Fibroblast of skin of right biceps (primary cell): ENCODE measurements at regions not wholly inside any gene's neighbourhood (a gene's known extent, or its start where the extent isn't known, plus 50 kb on each side); places are given as distances from the start of the nearest gene placed in this dataset.

Source experiments
- DNase-seq: peaks from one replicate; pipeline ENCODE4 v3.0.0-alpha.2; 2013

DNA sequence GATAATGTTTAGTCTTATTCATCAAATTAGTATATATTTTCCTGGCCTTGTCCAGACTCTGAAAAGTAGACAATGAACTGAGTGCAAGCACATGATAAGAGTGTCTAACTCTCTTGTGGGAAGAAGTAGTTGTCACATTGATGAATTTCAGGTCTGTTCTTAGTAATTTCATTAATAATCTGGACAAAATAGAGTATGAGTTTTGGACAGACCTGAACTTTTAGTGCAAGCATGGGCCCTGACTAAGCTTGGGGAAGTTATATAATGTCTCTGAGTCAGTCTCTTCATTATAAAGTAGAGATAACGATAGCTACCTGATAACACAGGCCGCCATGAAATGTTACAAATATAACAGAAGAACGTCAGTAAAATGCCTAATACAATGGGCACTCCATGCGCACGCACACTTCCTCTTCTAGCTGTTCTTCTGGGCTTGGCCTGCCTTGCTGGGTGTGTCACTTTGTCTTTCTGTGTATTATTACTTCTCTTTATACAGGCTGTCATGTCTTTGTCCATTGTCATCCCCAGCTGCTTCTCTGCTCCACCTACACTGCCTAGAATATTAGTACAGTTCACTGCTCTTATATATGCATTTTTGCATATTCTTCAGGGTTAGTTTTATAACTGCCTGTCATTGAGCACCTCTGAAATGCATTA lies 129.1 kb upstream of the HTR2A start:
- no peak for DNase-seq

DNA sequence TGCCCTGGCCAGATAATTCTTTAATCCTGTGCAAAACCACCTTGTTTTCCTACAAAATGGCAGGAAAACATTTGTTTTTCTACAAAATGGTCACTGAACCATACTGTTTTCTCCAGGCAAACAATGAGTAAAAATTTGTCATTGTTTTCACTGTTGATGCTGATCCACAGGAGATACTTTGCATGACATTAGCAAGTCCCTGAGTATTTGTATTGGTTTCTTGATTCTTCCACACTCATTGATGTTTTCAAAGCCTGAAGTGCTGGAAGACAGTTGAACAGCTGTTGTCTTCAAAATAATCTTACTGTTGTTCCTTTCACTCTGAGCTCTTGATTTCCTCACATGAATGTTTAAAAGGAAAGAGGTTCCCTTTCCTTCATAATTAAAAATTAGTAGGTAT lies 123.1 kb upstream of the HTR2A start:
- no peak for DNase-seq

DNA sequence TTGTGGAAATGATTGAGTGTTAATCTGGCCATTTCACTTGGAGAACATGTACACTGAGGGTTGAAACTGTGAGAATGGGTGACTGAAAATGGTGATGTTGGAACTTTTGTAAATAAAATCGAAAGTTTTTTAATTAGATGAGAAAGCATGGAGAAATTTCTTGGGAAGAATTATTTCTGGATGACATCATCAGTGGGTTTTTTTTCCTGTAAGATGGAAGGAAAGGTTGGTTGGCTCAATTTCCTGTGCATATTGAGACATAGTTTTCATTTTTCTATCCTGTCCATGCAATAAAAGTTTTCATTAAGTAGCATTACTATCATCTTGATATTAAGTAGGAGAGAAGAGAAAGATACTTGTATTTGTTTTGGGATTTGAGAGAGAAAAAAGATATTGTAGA lies 120.6 kb upstream of the HTR2A start:
- peak; percentile 52 for DNase-seq

DNA sequence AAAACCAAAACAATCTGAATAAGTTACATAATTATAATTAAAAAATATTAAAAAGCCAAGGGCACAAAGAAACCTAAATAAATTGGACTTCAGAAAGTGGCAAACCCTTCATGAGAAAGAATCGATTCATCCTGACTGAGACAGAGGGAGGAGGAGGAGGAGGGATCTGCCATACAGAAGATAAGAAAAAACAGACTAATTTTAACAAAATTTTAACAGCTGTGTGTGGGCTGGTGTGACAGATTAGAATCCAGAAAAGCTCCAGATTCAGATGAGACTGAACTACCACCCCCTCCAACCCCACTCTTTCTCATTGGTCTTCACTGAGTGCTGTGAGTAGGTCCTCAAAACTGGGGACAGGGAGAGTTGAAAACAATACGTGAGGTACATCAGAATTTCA lies 111.5 kb upstream of the HTR2A start:
- no peak for DNase-seq

DNA sequence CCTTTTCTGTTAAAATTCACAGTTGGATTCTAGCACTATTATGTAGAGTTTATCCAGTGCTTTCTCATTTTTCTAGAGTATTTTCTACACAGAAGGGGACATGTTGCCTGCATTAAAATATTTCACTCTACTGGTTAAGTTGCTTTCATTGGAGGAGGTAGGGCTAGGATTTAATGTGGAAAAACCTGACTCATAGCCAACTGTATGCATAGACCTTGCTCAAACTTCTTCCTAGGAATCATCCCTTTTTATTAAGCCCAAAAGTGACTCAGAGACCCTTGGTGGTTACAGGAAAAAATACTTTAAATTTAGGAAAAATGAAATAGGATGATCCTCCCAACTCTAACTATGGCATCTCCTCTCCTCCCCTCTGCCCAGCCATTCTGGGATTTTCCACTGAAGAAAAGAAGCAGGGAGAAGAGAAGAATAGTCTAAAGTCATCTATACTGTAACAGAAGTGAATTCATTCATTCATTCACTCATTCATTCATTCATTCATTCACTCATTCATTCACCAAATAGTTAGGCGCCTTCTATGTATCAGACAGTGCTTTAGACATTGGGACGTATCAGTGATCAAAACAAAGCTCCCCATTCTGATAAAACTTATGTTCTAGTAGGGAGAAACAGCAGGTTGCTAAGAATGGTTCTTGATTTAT lies 109.0 kb upstream of the HTR2A start:
- DNase-seq = peak; percentile 86

DNA sequence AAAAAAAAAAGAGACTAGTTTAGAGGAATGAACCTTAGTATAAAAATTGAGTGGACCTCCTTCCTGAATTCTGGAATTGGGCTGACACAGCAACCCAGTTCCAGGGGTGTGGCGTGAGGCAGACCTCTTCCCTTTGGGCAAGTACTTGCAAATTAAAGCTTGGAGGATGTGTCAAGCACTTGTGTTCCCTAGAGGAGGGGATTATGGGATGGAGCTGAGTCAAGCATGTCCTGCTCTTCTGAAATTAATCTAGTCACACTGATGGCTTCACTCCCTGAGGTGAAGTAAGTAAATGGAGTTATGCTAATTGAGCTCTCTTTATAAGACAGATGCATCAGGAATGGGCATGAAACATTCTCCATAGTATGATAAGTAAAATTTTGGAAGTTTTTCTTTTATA lies 107.7 kb upstream of the HTR2A start:
- peak; percentile 14 for DNase-seq

DNA sequence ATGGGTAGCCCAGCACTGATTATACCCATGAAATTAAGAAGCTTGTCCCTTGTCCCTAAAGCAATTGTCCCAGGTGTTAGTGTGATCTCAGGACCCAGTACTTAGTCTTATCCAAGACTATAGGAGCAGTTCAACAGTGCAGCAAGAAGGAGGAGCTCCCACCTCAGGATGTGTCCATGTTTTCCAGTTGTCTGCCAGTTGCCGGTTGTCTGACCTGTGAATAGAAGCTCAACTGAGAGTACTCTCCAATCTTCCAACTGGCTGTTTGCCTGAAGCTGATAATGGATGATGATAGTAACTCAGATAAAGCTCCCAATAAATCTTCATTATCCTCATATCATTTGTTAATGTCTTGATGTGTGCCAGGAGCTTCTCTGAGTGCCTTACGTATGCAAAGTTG lies 107.2 kb upstream of the HTR2A start:
- peak; percentile 22 for DNase-seq

DNA sequence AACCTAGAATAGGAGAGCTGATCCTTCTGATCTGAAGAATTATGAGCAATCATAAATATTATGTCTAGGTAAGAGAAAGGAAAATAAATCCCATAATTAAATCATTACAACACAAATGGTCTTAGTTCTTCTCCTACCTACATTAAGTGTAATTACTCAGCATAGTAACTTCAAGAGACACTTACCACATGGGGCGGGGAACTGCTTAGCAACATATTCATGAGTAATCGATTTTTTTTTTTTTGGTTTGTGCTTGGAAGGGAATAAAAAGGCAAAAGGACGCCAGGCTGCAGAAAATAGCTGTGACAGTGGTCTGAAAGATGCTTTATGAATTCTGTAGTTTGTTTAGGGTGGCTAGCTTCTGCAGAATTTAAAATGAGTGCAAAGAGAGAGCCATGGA lies 103.3 kb upstream of the HTR2A start:
- DNase-seq = peak; percentile 51

DNA sequence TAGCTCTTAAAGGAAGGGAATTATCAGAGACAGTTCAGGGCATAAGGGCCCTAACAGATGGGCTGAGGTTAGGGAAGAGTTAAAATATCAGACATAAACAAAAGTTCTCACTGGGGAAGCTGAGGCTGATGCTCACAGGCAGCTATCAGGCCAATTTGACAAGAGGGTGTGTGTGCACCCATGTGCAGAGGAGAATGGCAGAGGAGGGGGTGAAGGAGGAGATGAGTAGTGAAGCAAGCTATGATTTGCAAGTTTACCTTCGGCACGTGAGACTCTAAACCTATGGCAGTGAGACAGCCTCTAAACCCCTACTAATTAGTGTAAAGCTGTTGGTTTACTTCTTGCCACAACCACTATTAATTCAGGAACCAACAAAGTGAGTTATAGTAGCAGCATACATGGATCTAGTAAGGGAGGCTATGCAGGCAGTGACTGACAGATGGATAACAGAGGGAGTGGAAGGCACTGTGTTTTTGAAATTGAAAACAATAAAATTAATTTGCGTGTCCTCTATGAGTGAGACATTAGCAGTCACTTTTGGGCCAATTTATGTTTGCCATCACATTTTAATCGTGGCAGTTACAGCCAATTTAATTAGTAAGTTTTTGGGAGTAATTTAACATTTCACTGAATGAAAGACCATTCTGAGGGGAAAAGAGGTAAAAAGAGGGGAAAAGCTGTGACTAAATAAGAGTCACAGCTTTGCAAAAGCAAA lies 99.6 kb upstream of the HTR2A start:
- no peak for DNase-seq

DNA sequence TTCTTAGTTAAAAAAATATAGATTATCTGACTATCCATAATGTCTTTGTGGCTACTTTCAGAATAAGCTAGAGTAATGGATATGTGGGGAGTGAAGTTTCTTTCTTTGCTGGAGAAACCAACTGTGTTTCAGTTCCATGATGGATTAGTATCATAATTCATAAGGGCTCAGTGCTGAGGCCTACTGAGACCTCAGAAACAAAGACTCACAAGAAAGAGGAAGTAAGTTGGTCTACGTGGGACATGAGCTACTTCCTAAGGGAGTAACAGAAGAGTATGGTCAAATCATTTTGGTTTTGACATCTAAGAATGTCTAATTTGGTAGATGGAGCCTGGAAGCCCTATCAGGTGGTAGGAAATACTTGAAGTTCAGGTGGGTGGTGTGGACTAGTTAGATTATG lies 99.0 kb upstream of the HTR2A start:
- DNase-seq = no peak

DNA sequence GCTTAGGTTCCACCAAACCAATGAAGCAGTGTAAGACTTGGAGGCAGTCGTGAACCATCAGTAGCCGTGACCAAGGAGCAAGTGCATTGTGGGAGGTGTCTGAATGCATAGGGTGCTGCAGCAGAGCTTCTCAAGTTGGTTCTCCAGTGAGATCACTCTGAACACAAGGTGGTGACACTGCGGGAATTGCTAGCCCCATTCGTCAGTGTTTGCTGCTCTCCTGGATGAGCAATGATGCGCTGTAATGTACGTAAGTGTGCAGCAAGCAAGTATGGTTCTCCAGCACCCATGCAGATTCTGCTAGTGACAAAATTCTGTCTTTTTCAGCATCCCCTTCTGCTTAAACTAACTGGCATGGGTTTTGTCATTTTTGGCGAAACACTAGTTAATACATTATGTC lies 97.6 kb upstream of the HTR2A start:
- DNase-seq = no peak

DNA sequence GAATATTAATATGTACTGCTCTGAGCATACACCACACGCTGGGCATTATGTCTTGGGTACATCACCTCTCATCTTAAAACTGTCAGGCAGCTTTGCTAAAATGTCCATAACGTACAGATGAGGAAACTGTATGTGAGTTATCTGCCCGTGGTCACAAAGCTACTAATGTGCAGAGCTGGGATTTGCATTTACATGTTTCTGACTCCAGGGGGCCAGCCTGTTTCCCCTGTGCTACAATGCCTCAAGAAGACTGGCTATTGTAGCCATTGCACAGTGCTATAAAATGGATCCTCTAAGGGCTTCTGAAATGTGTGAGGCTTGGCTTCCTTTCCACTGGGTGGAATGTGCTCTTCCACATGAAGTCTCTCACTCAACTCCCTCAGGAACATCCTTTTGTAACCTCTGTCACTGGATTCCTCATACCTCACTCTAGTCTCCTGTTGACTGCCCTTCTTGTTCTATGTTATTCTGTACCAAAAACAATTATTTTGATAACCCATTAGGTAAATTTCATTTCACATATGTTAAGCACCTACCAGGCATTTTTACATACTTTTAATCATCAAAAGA lies 95.6 kb upstream of the HTR2A start:
- peak; percentile 29 for DNase-seq

DNA sequence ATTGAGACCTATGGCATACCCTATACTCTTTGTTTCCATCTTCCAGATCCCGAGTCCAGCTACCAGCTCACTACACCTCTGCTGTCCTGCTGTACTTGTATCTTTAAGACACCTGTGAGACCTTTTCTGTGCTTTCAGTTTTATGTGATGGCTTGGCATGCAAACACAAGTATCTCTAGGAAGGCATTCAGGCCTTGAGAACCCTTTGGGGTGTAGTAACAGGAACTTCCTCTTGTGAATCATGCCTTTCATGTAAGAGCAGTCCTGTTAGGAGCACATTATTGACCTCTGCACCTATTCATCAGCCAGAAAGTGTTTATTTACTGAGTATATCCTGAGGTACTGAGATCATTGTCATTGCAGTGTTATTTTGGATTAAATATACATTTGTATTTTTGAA lies 87.0 kb upstream of the HTR2A start:
- DNase-seq = peak; percentile 11

DNA sequence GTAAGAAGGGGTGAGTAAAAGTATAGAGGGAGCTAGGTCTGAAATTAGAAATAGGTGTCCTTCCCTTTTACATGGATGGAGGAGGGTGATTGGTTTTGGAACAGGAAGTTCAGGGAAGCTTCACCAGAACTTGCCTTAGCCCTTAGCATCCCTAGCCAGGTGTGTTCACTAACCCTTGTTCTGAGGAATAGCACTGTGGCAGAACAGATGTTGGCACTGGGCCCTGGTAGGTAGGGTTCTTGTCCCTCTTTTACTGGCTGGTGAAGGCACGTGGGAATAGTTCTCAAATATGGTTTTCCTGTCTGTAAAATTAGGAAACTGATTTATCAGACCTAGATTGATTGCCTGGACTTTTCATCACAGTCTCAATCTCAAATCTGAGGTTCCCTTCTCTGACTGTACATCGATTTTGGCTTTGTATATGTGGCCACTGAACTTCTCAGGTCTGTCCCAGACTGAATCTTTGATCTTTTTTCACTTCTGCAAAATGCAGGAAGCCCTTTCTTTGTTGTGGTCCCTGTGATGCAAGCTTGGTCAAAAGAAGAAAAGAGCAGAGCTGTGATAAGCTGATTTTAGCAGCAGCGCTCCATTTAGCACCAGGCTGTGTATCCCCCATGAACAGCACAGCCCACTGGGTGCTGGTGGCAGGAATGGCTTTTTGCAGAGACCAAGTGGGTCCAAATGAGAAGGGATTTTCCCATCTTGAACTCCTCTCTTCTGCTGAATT lies 86.2 kb upstream of the HTR2A start:
- no peak for DNase-seq

DNA sequence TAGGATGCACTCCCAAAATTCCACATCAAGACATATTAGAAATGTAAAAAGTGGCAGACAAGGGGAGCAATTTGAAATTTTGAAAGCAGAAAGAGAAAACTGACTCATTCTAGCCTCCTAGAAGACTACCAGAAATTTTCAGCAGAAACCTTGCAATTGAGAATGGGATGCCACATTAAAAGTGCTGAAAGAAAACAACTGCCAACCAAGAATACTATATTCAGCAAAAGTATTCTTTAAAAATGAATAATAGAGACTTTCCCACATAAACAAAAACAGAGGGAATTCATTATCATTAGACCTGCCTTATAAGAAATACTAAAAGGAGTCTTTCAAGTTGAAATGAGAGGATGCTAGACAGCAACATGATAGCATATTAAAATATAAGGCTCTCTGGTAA lies 78.3 kb upstream of the HTR2A start:
- no peak for DNase-seq

DNA sequence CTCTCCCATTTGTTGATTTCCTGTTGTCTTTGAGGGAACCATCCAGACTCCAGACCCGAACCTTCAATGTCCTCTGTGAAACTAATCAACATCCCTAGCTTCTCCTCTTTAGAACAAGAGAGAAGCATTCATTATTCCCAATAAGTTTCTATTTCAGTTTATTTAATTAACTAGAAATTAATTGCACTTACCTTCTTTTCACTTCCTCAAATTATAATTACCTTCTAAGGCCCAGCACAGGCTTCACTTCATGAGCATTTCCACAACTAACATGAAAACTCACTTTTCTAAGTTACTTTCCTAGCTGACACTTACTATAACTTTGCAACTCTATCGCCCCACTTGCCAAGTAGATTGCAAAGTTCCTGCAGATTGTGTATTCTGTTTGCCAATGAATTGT lies 71.6 kb upstream of the HTR2A start:
- DNase-seq = no peak

DNA sequence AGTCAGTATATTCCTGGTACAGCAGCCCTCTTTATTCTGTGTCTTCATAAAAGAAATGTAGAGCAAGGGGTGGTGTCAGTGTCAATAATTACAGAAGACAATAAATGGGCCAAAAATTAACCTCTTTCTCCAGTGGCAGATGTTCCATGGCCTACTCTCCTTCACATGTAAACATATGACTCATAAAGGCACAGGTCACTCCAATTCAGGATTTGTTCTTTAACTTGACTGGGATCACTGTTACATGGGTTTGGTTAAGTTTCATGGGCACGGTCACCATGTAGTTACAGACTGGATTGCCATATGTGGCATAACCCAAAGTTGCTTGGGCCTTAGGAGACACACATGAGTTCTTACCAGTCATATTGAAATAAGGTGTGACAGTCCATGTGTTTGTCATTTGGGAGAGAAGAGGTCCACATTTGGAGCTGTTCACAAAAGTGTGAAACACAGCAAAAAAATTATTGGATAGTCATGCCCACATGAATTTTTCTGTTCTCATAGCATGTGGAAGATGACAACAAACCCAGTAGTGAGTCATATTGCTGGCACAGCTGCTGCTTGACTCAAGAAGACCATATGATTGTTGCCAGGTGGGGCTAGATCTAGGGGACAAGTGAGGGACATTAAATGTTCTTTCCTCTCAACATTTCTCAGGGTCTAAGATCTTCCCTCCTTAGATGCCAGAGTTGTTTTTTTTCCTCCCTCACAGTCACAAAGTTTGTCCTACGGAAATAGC lies 68.1 kb upstream of the HTR2A start:
- DNase-seq = peak; percentile 63

DNA sequence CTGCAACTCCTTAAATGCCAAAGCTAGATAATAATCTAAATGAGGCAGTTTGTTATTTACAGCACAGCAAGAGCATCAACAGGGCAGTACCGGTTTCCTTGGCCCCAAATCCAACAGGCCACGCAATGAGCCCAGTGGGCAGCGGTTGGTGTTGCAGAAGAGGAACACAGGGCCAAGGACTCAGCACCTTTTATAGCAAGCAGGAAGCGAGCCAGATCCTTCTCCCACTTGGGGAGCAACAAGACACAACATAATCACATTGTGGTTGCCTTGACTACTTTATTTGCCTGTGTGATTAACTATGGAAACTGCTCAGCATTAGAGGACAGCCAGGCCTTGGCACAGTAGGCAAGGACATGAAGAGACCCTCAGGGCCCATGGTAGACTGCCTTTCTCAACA lies 67.1 kb upstream of the HTR2A start:
- DNase-seq = no peak

DNA sequence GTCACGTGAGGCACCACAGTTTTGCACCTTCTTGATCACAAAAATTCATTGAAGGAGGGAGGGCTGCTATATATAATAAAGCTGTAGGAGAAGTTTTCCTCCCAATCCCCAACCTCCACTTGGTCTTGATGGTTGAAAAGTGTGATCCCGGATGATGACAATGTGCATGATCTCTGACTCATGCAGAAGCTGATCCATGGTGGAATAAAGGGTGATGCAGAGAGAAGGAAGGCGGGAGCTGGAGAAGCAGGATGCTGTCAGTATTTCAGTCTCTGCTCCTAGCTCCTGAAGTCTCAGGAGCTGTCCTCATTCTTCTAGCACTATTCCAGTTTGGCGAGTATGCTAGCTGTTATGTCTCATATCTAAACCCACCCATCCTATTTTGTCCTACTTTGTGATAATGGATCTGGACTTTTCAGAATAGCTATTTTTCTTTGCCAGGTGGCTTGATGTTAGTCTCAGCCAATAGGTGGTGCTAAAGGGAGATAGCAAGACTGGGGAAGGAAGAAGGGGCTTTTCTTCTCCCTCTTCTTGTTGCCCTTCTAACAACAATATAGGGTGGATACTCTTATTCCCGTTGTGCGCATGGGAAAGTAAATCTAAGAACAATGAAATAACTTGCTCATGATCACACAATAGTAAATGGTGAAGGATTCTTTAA lies 65.6 kb upstream of the HTR2A start:
- DNase-seq = peak; percentile 74

DNA sequence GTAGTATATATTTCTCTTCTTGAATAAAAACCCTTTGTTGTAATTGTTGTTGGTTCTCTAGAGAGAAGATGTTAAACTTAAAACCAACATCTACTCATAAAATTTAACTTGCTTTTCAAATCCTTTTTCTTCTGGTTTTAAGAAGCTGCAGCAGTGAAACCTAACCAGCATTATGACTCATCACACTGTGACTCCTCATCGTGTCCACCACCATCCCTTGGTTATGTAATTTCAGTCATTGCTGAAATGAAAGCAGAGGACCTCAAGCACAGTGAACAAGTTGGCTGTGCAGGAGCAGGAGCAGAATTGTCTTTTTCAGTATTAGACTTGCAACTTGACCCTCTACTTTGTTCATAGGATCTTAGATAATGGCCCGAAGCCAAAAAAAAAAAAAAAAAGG lies 64.9 kb upstream of the HTR2A start:
- peak; percentile 84 for DNase-seq

DNA sequence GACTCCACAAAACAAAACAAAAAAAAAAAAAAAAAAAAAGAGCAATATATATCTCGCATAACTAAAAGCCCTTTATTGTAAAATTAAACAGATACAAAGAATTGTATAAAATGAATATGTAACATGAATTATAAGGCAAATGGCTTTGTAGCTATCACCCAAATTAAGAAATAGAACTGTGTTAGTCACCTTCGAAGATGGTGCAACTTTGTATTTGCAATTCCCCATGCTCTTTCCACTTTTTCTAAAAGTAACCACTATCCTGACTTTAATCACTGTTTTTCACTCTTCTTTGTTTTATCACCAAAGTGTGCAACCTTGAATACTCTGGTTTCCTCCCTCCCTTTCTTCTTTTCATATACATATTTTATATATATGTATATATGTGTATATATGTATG lies 57.1 kb upstream of the HTR2A start:
- DNase-seq = no peak

DNA sequence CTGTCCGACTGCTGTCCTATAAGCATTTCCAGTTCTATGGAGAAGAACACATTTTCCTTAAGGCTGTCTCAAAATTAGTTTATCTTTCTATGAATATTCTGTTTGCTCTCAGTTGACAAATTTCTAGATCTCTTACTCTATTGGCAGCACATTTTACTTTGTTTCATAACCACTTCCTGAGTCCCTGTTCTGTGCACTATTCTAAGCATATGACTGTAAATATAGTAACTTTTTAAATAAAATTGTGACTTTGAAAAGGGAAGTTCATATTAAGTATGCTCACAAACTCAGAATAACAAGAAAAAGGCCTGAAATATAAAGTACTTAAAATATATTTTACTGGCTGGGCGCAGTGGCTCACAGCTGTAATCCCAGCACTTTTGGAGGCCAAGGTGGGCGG lies 56.5 kb upstream of the HTR2A start:
- no peak for DNase-seq
